ENCODE measurements at regions not wholly inside any gene's neighbourhood (a gene's known extent, or its start where the extent isn't known, plus 50 kb on each side); places are given as distances from the start of the nearest gene placed in this dataset.

DNA sequence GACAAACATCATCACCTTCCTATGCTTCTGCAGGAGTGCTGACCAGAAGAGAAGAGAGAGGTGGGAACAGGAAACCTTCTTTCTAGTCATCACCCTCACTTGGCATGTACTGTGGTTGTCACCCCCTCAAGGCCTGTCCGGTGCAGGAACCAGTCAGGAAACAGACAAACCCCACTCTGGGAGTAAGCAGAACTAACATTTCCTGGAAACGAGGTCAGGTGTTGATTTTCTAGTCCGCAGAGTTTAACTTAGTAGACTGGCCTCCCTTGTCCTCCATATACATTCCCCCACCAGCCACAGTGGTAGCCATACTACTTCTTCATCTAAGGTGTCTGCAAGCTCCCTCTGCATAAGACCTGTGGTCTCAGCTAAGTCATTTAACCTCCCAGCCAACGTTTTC, 80.7 kb upstream of the NCAM1 start:
- DNase-seq: no peak

DNA sequence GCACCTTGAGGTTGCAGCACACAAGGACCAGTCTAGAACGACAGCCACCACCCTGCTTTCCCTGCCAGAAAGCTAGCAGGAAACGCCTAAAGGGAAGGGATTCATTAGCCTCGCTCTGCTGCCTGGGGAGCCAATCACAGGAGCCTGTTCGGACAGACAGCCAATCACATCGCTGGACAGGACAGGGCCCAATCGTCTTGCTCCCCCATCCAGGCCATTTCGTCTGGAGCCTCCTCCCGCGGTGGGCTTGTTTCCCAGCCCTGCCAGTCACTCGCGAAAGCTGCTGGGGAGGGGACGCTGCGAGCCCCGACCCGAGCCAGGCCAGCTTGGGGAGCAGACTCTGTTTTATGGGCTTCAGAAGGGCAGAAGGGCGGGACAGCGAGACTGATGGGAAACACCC, 79.8 kb upstream of the NCAM1 start:
- peak; percentile 74 for DNase-seq

DNA sequence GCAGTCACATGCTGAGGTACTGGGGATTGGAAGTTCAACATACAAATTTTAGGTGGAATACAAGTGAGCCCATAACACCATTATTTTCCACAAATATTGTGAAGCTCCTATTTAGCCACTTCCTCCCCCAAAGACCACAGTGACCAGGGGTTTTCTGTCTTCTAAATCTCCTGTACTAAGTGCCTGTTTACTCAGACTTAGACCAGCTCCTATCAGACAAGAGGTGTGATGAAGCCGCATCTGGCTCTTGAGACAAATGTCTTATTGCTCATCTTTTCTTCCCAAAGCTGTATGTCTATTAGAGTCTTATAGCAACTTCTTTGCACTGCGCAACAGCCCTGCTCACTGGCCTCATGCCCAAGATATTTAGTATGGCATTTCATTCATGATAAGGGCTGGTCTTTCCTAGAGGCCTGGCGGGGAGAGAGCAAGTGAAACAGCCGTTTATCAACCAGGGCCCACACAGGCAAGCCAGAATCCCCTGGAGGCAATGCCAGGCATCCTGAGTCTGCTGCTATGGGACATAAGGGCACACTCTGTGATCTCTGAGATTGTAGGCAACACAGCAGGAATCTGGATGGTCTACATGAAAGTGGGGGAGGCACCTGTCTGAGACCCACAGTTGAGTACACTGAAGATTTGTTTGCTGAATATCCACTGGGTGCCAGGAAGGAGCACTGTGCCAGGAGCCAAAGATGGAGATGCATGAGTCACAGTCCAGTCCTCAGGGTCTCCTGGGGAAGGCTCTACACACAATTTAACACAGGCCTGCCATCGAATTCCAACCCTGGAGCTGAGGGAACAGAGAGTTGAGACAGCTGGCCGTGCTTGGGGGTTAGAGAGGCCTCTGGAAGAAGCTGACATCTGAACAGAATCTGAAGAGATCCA, 78.5 kb upstream of the NCAM1 start:
- no peak for DNase-seq

DNA sequence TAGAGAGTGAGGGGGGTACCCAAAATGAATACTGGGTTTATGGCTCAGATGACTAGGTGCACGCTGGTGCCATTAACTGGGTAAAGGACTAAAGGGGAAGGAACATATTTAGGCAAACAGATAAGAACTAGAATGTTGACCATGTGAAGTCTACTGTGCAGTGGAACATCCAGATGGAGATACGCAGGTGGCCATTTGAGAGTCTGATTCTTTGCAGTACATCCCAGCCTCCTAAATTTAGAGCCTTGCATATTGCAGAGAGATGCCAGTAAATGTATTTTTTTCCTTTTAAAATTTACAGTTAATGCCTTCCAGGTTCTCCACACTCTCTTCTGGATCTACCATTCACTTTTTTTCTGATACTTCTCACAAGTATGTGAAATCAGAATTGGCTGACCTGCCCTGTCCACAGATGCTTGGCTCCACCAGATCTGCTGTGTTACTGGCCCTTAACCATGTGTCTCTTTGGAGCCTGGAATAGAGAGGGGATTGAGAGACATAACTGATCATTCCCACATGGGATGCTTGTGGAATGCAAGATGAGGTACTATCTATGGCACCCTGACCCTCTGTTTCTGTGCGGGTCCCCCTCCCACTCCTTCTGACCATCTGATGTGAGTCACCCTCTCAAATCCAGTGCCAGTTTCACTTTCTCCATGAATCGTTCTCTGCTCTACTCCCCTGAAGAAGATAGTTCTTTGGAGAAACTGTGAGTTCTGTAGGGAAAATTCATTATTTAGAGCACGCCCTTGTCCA, 77.0 kb upstream of the NCAM1 start:
- no peak for DNase-seq

DNA sequence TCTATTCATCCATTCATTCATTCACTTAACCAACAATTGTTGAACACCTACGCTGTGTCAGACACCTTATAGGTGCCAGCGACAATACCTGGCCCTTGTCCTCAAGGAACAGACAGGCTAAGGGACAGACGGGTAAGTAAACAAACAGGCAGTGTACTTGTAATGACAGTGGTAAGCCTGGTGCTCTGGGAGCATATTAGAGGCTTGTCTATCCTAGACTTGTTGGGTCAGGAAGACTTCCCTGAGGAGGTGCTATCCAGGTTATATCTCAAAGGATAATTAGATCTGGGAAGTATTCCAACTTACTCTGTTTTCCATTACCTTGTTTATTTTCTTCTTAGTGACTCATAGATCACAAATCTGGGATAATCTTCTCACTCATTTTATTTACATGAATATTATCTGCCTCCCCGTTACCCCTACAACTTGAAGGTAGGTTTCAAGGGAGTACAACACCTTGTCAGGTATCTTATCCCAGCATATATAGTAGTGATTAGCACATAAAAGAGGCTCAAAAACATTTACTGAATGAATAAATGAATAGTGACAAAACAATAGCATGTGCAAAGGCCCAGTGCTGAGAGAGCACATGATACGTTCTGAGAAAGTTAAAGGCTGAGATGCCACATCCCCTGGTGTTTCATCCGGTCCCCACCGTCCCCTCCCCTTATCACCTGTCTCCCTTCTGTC, 75.3 kb upstream of the NCAM1 start:
- no peak for DNase-seq

DNA sequence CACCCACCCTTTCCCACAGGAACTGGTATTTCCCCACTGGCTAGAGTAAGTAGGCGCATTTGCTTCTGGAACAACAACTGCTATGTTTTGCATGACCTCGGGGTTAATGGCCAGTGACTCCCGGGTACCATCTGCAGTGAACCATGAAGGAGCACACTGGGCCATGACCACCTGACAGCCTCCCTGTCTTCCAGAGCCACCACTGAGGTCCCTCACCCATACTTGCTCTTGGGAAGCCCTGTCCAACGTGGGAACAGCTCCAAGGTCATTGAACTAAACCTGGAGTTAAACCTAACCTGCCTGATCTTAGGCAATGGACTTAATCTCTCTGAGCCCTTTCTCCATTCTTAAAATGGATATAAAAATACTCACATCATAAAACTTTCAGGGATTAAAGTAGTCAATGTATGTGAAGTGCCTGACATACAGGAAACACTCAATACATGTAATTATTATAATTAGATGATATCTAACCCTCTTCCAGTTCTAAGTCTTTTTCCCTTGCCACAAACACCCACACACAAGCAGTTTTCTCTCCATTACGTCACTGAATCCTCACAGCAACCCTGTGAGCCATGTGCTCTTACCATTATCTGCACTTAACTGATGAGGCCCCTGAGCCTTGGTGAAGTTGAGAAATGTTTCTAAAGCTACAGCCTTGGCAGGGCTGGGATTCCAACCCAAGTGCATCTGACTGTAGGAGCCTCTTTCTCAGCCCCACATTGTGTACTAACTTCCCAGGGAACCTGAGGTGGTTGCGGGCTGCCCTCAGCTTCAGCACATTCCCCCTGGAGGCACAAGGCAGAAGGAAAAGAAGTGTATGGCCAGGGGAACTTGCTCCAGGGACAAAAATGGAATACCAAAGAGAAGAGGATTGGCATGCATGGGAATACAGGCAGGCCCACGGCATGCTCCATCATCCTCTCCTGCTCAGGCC, 74.5 kb upstream of the NCAM1 start:
- DNase-seq: no peak

DNA sequence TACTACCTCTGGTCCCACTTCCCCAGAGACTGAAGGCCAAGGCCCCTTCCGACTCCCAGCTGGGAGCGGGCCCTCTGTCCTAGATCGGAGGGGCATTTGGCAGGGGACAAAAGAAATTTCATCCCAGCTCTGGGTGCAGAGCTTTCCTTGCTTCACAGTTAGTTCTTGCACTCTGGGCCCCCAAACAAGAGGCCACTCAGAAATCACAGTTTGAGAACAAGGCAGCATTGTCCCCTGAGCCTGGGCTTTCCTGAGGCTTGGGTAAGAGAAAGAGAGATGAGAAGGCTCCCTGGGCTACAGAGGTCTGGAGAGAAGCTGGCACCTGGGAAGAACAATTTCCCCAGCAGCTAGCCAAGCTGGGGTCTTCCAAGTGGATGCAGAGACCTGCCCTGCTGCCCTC, 71.8 kb upstream of the NCAM1 start:
- DNase-seq: no peak

DNA sequence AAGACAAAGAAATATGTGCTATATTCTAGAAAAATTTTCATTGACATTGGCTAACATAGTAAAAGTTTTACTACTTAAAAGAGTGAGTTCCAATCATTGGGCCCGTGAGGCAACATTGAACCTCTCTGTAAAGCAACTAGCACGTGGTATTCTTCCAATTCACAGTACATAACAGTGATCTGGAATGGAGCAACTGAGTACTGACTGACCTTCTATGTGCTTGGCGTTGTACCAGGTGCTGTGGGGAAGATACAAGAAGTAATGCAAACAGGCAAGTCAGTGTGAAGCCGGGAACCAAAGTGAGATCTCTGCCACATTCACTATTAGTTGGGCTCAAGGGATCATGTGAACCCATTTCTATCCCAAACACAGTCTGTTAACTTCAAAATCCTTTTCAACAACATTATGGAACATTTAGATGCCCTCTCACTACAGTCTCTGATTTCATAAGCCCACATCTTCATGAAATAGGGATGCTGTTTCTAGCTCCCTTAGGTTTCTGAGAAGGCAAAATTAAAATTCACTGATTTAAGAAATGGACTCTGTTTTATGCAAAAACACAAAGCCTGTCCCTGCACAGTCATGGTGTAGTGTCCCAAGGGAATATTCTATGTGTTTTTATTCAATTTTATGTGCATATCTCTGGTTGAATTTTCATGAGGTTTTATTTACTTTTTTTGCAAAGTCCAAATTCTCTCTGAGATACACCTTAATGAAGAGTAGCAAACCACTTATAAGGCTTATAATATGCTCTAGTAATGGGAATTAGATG, 61.8 kb upstream of the NCAM1 start:
- no peak for DNase-seq

DNA sequence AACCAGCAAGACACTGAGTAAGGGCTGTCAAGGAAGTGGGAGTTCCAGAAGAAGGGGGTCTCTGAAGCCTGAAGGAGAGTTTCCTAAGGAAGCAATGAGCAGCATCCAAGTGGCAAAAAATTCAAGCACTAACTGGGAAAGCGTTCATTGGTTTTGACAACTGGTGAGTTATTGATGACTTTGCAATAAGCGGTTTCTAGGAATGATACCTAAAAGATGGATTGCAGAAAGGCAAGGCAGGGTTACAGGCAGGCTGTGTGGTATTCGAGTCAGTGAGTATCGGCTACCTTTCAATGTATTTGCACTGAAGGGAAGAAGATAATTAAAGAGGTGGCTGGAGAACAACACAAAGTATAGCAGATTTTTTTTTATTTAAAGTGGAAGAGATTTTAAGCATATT, 59.3 kb upstream of the NCAM1 start:
- DNase-seq: no peak

DNA sequence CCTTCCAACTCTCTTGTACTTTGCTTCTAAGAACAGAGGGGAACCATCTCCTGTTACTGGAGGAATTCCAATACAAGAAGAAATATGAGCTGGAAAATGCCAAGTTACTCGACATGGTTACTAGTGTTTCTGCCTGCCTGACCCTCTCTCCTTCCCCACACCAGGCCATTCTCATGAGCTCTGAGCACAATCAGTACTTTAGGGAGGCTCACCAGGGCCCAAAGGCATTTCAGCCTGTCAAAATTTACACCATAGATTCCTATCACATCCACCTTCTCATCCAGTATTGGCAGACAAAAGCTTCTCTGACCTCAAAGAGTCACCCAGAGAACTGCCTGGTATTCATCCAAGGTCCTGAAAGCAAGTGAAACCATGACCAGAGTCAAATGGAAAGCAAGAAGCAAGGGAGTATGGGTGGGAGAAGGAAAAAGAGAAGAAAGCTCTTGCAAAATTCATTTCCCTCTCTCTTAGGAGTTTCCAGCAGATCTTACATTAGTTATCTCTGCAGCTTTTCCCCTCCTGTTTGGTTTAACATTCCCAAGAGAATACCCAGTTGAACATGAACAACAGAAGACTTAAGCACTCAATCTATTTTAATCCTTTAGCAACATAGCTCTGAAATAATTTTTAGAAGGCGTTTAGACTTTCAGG, 58.7 kb upstream of the NCAM1 start:
- no peak for DNase-seq

DNA sequence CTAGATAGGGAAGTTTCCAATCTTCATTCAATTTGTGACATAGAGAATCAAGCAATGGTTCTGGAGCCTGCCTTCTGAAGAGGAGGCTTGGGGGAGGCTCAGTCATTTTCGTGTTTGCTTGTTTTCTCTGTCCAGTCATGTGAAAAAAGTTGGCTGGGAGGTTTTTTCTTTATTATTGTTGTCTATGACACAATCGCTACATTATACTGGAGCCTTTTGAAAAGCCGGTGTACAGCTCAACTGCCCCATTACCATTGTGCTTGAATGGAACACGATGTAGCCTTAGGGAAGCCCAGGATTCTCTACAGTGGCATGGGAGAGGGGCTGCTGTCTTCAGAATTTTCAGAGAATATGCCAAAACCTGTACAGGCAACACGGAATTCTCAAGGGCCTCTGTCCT, 57.9 kb upstream of the NCAM1 start:
- no peak for DNase-seq

DNA sequence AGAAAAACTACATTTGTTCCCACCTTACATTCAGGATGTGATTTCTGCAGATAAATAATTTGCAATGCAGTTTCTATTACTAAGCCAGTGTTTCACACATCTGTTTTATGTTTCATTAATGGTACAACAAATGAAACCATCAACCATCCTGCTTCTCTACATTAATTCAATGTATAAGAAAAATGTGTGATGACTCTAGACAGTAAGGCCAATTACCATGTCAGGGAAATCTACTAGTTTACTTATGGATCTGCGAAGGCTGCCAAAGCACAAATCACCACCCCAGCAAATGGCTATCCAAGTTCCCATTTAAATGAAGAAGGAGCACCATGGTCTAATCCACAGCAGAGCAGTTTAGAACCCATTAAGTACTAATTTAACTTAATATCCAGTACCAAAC, 50.1 kb upstream of the NCAM1 start:
- DNase-seq: no peak
